ENCODE measurements at regions not wholly inside any gene's neighbourhood (a gene's known extent, or its start where the extent isn't known, plus 50 kb on each side); places are given as distances from the start of the nearest gene placed in this dataset.

GRCh38 chr2:3062476-3063260 lies 314.9 kb downstream of the EIPR1 start:
- no peak for ATAC-seq (ENCODE audit: low read depth)
- Histone ChIP-seq H3K4me2 (ENCODE audit: low read depth, low read length) (no peak overlapping the region), H2AK9ac (replicated peaks; ENCODE audit: low read depth, low read length, poor library complexity) (no peak overlapping the region), H3K56ac (ENCODE audit: extremely low read depth, insufficient read depth, low read length) (no peak overlapping the region), H4K8ac (ENCODE audit: low read depth in 2 of 2, low read length in 2 of 2) (no peak overlapping the region), H4K5ac (ENCODE audit: low read depth, low read length) (no peak overlapping the region), H3K79me1 (ENCODE audit: low read depth in 1 of 2, low read length in 2 of 2) (no peaks in the 10 kb centered on the region), H3K27ac (ENCODE audit: insufficient read depth, low read length) (no peak overlapping the region), H2BK5ac (ENCODE audit: low read depth, low read length, poor library complexity, severe bottlenecking) (no peak overlapping the region), H3K18ac (ENCODE audit: low read depth, low read length) (no peak overlapping the region), H3K4me1 (ENCODE audit: control insufficient read depth, insufficient read depth, low read length) (no peaks in the 10 kb centered on the region), H2BK120ac (ENCODE audit: low read depth, low read length) (no peak overlapping the region), H3K9ac (ENCODE audit: low read depth, low read length) (no peak overlapping the region), H4K20me1 (ENCODE audit: insufficient read depth, low read length) (no peaks in the 10 kb centered on the region), H2BK20ac (ENCODE audit: low read depth, low read length) (no peak overlapping the region), H2AFZ (replicated peaks; ENCODE audit: low read length, poor library complexity) (no peak overlapping the region), H3K4ac (ENCODE audit: low read depth, low read length) (no peak overlapping the region), H3K9me3 (ENCODE audit: control insufficient read depth, insufficient read depth, low read length) (peaks cover 32% of the 10 kb centered on the region), H3K27me3 (ENCODE audit: control insufficient read depth, insufficient read depth, low read length) (no peaks in the 10 kb centered on the region), H3K36me3 (ENCODE audit: control insufficient read depth, insufficient read depth, low read length) (no peaks in the 10 kb centered on the region), H2BK15ac (ENCODE audit: low read depth, low read length) (no peak overlapping the region), H3K4me3 (ENCODE audit: insufficient read depth, low read depth, low read length) (no peak overlapping the region), H3K14ac (replicated peaks; ENCODE audit: low read depth, low read length) (no peak overlapping the region), H2AK5ac (ENCODE audit: low read depth, low read length) (no peak overlapping the region), H4K91ac (ENCODE audit: insufficient read depth, low read depth, low read length) (no peak overlapping the region), H3K23ac (ENCODE audit: low read depth, low read length) (no peak overlapping the region), H3K9me1 (ENCODE audit: insufficient read depth, low read length) (no peaks in the 10 kb centered on the region)
- in situ Hi-C loops (cut with MboI; ENCODE audit: low sequenced_read_pairs) (no loop called here), dilution Hi-C loops (cut with HindIII; ENCODE audit: low sequenced_read_pairs, unreplicated experiment) (no loop called here), intact Hi-C loops (cut with micrococcal nuclease) (no loop called here)
- DNase-seq = no peak
- TF ChIP-seq ELK1 (IDR thresholded peaks at IDR 0.05; ENCODE audit: borderline replicate concordance, low read depth, low read length) = no peak
- no TSS peak for BruUV-seq (replicated peaks)
- WGBS, 2 experiments (ENCODE audit: extremely low coverage in 2 of 2, insufficient read length in 1 of 2) = 55% methylated on average over 5 of the region's 15 CpGs; no CpG with 5 or more reads in 1 of the 2 experiments
- POLR2A ChIA-PET (ENCODE audit: unreplicated experiment) = no interaction called here
- CTCF ChIA-PET = no interaction called here
